Mesenteric fat pad (tissue), 1 donor: ENCODE measurements at regions not wholly inside any gene's neighbourhood (a gene's known extent, or its start where the extent isn't known, plus 50 kb on each side); places are given as distances from the start of the nearest gene placed in this dataset.

ENCODE experiments used
- DNase-seq: peaks from one replicate; pipeline ENCODE4 v3.0.0-alpha.2; 2020; ENCODE audit warnings: low spot score
- donor health status: DM: yes; HTN: yes; CAD: no.

DNA sequence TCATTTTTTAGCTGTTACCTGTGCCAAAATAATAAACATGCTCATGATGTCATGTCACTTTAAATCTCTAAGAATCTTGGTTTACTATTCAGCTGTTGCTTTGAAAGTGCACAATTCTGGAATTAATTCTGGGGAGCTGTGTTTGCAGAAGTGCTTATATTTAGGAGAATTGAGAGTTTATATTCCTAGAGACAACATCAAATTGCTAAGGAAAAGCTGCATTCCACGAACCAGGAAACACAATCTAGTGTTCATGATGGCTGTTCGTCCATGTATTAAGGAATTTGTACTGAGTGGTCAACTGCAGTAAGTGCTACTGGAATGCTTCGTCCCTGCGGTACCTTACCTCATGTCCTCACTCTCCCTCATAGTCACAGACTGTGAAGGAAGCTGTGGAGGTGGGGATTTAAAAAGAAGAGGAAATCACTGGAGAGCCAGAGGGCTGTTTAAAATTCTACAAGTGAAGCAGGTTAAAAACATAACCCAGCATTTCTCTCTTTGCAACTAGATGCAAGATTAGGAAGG lies 161.0 kb downstream of the TRMT11 start:
- DNase-seq, result no peak

DNA sequence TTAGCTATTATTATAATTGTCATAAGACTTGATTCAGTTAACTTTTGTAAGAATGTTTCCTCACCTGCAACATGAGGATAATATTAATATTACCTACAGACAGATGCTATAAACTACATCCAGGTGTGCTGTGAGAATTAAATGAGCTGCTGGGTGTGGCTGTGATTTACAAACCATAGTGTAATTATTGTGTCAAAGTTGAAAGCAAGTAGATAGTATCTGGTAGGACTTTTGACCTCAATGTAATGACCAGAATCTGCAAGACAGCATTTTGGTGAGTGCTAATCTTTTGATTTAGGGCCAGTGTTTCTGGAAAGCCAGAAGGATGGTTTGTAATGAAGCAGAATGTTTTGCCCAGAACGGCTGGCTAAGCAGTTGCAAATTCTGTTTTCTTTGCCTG lies 162.5 kb downstream of the TRMT11 start:
- DNase-seq, result no peak

DNA sequence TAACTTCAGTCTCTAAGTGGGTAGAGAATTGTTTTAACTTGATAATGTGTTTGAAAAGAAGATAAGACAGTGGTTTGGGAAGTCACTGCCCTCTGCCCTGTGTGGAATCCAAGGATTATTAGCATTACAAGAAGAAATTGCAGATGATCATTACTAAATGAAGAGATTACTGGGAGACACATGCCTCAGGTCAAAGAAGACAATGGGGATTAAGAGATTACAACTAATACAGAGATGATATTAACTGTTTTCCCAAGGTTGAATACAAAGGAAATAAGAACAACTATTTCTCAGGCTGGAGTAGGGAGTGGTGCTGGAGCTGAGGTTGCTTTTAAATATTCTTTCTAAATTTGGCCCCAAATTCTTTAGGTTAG lies 166.0 kb downstream of the TRMT11 start:
- no peak for DNase-seq

DNA sequence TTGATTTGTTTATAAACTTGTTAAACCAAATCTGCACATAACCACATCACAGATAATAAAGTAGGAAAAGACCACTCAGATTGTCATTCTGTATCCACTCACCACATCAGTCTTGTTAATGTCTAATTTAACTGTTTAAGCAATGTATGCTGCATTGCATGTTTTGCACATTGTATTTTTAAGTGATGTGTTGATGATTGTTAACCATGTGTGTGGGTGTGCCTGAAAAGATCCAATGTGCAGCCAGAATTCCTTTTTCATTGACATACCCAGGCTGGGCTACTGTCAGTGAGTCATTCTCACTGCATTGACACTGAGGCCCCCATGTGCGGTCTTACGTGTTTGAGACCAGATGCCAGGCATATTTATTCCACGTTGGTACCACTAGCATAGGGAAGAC lies 167.3 kb downstream of the TRMT11 start:
- no peak for DNase-seq

DNA sequence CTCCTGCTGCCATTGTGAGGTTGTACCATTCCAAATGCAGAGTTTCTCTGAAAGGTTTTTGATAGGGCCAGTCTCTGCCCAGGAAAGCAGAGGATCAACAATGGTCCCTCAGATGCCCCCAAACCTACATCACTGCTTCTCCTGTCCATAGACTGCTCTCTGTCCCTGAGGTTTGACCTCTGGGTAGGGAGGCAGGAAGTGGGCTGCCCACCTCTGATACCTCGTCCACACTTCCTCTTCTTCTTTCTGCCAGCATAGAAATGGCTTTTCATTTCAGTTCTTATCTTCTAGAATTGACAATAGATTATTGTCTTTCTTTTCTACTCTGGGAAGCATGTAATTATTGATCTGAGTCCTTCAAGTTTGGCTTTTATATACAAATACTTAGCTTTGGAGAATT lies 170.6 kb downstream of the TRMT11 start:
- no peak for DNase-seq

DNA sequence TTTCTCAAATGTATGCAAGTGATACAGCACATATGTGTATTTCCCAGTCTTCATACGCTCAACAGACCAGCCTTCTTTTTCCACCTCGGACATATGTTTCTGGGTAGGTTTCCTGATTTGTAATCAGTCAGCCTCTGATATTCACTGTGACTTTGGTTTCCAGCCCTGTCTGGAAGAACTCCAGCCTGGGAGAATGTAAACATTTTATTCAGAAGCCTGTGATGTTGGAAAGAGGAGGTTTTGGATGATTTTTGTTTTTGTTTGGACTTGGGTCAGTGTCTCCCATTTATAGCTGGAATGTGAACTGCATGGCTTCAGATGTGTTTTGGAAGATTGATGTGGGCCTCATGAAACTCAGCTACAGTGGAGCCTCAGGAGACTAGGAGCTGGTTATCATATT lies 172.2 kb upstream of the CENPW start:
- DNase-seq, result no peak

DNA sequence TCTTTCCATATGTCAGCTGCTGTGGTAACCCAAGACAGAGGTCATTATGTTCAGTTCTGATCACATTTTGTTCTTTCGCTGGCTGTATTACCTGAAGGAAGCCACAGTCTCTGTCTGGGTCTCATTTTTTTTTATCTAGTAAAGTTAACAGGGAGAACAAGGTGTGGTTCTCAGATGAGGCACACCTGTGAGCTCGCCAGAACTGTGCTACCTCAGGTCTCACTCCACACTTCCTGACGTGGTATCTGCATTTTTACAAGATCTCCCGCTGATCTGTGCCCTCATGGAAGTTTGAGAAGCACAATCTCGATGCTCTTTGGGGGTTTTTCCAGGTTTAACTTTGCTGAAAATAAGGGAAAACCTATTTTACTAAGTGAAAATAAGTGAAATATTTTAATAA lies 169.5 kb upstream of the CENPW start:
- no peak for DNase-seq

DNA sequence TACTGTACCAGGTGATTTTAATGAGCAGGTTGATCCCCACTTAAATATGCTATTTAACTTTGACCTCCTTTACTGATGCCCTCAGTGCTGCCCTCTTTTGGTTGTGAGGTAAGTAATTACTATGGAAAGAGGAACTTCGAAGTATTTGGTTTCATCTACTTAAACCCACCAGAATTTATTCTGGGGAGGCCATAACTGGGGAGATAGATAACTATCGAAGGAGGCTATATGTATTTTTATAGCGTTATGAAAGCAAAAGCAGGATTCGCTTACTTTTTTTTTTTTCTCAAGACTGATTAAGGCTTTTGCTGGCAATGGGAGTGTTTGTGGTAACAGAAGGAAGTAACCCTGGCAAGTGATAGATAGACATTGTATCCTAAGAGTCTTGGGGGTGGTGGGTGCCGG lies 168.9 kb upstream of the CENPW start:
- DNase-seq, result no peak

DNA sequence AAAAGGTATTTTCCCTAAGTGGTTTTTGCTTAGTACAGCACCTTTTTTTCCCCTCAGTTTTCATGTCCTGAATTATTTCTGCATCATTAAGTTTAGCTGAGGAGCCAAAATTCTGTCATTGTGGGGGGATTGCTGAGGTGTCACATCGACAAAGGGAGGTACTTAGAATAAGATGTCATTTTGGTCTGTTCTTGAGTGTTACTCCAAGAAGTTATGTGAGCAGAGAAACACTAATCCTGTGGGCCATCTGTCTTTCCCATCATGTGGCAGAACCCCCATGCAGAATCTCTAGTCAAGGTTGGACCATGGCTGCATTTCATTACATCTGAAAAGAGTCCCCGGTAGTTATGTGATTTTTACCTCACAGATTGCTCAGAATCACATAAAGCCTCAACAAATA lies 167.8 kb upstream of the CENPW start:
- DNase-seq, result no peak

DNA sequence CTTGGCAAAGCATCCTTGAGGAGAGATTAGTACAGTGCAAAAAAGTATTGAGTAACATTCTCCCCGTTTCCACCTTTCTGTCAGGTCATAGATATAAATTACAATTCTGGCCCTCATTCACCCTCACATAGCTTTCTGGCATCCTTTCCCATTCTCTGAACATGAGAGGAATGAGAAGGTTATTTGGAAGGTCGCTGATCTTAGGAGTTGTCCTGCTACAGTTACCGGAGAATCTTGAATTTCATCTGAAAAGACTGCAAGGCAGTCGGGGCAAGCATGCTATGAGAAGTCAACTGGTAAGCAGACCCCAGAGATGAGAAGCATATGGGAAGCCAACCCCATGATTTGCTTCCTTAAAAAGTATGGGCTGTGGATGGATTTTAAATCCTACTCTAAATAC lies 166.7 kb upstream of the CENPW start:
- DNase-seq, result no peak

DNA sequence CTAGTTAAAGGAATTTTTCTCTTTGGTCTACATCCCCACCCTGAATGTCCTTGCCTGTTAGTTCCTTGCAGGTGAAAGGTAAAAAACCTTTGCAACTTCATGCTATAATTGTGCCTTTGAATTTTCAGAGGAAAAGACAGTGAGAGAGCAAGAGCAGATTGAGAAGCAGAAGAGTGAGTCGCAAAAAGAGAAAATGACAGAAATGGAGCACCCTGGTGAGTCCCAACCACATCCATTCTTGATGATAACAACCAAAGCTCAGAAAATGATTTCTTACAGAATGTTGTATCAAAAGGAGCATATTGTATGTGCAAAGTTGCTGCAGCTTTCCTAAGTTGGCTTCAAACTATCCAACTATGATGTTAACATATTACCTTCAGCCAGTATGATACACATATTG lies 165.2 kb upstream of the CENPW start:
- no peak for DNase-seq

DNA sequence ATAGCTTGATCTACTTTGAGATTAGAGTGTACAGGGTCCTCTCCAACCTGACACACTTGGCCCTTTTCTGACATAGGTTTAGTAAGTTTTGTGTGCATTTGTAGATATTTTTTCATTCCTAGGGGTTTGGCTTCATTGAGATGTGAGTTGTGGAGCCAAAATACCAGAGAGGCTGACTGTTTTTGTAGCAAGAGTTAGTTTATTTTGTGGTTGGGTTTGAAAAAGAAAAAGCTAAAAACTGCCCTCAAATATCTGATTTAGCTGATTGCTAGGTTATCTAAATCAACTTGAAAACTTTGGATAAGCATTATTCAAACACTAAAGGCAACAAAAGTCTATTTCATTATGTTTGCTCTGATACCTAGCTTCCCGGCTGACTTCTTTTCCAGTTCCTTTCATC lies 164.7 kb upstream of the CENPW start:
- DNase-seq, result no peak

DNA sequence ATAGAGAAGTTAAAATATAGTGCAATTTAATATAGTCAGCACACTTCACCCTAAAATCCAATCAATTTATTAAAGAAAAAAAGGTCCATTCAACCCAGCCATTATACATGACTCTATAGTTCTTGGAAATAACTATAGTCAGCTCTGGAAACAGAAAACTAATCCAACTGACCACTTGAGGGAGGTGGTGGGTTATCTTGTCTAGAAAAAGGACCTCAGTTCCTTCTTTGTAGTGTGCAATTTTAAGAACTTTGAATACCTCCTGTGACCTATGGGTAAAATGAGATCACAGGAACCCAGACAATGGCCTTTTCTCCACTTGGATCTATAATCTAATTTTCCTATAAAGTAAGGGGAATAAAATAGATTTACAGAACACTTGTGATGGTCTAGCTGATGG lies 163.6 kb upstream of the CENPW start:
- DNase-seq, result no peak

DNA sequence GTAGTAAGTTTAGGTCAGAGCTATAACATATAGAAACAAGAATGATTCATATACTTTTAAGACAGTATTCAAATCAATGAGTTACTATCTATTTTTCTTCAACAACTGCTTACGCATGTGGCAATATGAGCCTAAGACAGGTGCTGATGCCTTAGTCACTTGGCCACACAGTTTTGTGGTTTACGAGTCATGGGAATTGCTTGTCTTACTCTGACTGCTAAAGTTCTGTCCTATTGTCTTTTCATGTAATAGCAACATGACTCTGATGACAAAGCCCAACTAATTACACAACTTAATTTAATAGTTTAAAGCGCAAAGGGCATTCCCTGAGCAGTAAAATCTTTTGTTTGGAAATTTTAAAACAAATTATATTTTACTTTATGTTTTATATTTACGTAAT lies 159.3 kb upstream of the CENPW start:
- DNase-seq, result no peak

DNA sequence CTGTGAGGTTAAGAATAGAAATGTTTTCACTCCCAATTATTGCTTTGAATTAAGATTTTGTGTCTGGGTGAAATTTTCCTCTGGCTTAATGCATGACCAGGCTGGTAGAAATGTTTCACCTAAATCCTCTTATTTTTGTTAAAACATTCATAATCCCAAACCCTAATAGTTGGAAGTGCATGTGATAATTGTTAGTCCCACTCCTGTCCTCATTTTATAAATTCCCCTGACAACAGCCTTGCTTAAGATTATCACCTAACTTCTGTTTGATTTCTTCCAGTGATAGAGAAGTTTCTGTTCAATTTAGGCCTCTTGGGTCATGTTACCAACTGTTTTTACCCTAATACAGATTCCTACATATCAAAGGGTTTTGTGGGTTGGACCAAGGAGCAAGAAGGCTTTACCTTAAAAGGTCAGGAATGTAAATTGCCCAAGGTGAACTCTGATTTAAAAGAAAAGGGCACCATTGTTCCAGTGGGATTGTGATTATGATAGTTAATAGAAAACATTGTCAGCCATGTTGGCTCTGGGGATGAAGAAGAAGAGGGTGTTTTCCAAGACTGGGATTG lies 158.7 kb upstream of the CENPW start:
- no peak for DNase-seq

DNA sequence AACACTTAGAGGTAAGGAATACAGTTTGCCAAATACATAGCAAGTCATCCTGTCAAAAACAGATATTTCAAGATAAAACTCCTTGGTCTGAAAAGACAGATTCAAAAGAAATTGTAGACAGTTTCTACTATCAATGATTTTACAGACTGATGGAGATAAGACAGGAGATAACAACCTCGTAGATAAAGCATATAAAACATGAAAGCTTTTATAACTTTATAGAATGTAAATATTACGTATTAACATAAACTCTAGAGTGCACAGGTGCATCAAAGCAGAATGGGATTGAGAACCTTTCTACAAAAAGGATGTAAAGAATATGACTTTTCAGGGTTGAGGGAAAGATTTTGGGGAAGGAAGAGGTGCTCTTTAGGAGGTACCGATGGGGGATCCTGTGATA lies 158.0 kb upstream of the CENPW start:
- no peak for DNase-seq

DNA sequence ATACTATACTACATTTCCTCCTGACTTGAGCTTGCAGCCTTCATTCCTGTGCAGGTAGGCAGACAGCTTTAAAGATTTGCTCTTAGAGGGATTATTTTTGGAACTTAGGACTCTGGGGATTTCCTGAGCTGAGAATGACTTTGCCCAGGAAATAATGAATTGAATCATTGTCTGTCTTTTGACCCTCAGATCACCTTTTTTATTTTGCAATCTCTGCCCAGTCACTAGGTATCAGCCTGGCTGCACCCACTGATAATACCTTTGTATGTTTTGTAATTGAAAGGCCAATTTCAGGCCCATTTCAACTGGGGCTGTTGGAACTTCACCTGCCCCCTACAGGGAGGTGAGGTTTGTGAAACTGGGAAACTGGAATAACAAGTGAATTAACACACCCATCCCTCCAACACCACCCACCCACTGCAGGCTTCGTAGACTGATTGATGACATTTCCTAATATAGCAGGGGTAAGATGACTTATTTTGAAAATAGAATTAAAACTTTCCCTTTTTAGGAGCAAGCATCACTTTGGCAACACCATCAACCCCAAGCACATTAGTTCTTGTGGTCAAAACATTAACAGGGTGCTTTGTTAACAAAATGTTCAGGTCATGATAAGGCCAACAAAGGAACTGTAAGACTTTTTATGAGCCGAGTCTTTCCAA lies 157.1 kb upstream of the CENPW start:
- no peak for DNase-seq

DNA sequence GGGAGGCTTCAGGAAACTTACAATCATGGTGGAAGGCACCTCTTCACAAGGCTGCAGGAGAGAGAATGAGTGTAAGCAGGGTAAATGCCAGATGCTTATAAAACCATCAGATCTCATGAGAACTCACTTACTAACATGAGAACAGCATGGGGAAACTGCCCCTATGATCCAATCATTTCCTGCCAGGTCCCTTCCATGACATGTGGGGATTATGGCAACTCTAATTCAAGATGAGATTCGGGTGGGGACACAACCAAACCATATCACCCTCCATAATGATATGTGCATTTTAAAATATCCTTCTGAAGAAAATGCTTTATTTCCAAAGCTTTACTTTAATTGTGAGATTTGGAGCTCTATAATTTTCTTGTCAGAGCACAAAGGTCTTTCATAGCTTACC lies 154.1 kb upstream of the CENPW start:
- no peak for DNase-seq

DNA sequence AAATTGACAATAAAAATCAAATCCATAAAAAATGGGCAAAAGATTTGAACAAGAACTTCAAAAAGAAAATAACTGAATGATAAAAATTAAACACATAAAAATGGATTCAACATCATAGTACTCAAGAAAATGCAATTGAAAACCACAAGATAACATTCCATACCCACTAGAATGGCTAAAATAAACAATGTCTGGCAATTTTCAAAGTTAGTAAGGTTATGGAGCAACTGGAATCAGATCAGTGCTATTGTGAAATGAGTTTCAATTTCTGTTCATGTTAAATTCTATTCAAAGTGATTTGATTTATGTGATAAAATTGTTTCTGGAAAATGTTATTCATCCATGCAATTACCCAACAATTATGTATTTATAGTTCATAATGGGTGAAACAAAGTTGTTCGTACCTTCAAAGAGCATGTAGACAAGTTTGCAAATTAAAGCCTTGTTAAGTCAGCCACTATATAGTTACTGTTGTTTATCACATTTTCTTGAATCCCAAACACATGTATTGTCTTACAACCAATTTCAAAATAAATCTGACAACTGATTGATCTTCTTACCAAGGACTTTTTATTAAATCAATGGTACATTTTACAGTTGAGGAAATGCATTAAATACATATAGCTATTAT lies 151.5 kb upstream of the CENPW start:
- no peak for DNase-seq

DNA sequence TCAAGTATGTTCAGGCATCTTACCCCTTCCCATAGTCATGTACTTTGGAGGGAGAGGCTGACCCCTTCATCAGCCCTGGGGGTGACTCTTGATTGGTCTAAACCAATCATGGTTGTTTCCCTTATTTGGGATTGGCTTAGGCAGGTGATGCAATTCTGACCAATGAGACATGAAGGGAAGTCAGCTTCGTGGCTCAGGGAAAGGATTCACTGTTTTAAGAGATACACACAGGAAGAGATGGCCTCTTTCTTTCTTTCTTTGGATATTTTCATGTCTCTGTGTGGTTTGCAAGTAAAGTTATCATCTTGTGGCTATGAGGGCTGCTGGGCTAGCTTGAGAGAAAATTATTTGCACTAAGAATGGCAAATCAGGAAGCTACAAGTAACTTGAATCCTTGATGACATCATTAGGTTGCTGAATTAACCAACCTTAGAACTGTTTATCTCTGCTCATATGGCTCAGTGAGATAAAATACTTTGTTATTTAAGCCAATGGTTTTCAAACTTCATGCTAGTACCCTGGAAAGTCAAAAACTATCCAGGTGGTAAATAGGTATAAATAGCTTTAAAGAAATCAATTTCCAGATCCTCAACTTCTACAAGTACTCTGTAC lies 144.2 kb upstream of the CENPW start:
- no peak for DNase-seq

DNA sequence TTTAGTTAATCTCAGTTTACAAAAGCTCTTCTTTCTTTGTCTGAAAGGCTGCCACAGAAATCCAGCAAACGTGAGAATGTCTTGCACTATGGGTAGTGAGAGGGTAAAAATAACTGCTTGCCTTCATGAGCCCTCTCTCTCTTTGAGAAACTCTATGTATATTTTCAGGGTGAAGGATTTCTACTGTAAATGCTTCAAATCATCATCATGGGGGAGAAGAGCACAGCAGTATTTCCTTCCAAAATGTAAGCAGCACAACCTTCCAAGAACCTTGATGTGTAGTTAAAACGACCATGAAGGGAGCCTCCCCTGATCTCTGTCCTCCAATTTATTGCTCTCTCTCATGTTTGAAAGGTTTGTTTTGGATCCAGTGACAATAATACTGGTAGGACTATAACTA lies 141.3 kb upstream of the CENPW start:
- no peak for DNase-seq

DNA sequence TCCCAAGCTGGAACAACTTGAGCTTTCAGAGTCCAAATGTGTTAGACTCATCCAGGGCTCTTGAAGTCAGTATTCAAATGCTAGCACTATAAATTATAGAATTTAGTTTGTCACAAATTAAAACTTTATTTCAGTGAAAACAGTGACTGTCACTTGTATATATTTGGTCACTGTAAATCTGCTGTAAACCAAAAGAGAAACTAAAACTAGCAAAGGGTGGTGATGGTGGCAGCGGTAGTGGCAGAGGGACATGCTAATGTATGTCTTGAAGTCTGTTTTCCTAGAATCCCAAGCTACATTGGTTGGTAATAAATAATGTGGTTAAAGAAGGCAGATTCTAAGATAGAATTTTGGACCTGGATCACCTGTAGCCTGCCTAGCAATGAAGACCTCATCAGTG lies 140.4 kb upstream of the CENPW start:
- no peak for DNase-seq

DNA sequence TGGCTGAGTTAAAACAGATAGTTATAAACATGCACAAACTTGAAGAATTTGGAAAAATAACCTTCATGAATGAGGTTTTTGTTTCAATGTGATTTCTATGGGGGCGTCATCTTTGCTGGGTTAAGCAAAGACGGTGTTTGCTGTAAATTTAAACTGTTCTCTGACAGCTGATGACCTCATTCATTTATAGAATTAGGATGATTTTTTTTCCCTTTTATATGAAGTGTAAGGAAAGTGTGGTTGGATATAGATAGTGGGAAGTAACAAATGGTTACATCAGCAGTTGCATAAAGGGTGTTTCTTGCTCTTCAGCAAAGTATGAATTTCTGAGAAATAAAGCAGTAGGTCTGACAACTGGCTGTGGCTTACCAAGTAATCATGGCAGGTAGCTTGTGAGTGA lies 137.2 kb upstream of the CENPW start:
- DNase-seq, result no peak
